HUES48 (cell line): ENCODE measurements at regions not wholly inside any gene's neighbourhood (a gene's known extent, or its start where the extent isn't known, plus 50 kb on each side); places are given as distances from the start of the nearest gene placed in this dataset.

ENCODE experiments used
- H3K27ac ChIP-seq: one replicate; pipeline ENCODE4 v1.7.0; 2013; ENCODE audit warnings: low read depth, low read length, inconsistent platforms
- H3K27me3 ChIP-seq: 2 replicates; pipeline ENCODE4 v1.6.1; 2013; ENCODE audit warnings: mild to moderate bottlenecking, low read length; ENCODE audit not compliant: control insufficient read depth, insufficient read depth
- H3K36me3 ChIP-seq: 2 replicates; pipeline ENCODE4 v1.6.1; 2013; ENCODE audit warnings: low read length; ENCODE audit not compliant: control insufficient read depth, insufficient read depth
- H3K4me1 ChIP-seq: 2 replicates; pipeline ENCODE4 v1.6.1; 2013; ENCODE audit warnings: mild to moderate bottlenecking, low read length; ENCODE audit not compliant: control insufficient read depth, insufficient read depth
- H3K4me3 ChIP-seq: 2 replicates; pipeline ENCODE4 v1.5.1; 2013; ENCODE audit warnings: mild to moderate bottlenecking, low read depth, low read length
- H3K9ac ChIP-seq: 2 replicates; pipeline ENCODE4 v1.6.1; 2013; ENCODE audit warnings: mild to moderate bottlenecking, low read depth, low read length, moderate library complexity
- H3K9me3 ChIP-seq: 2 replicates; pipeline ENCODE4 v1.6.1; 2013; ENCODE audit warnings: low read length; ENCODE audit not compliant: control insufficient read depth, insufficient read depth

- peaks cover 13% of the 10 kb centered on the region for H3K4me1 ChIP-seq
- H3K27ac ChIP-seq: no peak overlapping the region
These were observed 241.2 kb downstream of the PIK3R1 start for GRCh38 chr5:68456756-68457217.

GRCh38 chr5:68457285-68457684 is 241.7 kb downstream of the PIK3R1 start:
- H3K9me3 ChIP-seq: no peaks in the 10 kb centered on the region
- no peaks in the 10 kb centered on the region for H3K36me3 ChIP-seq
- H3K9ac ChIP-seq: no peak overlapping the region
- no peak overlapping the region for H3K27ac ChIP-seq
- peaks cover 13% of the 10 kb centered on the region for H3K4me1 ChIP-seq
- no peaks in the 10 kb centered on the region for H3K27me3 ChIP-seq
- no peak overlapping the region for H3K4me3 ChIP-seq

More at GRCh38 chr5:68456756-68457217, 241.2 kb downstream of the PIK3R1 start:
- no peaks in the 10 kb centered on the region for H3K9me3 ChIP-seq
- H3K27me3 ChIP-seq: no peaks in the 10 kb centered on the region
- H3K4me3 ChIP-seq: no peak overlapping the region
- H3K9ac ChIP-seq: no peak overlapping the region
- H3K36me3 ChIP-seq: no peaks in the 10 kb centered on the region

DNA sequence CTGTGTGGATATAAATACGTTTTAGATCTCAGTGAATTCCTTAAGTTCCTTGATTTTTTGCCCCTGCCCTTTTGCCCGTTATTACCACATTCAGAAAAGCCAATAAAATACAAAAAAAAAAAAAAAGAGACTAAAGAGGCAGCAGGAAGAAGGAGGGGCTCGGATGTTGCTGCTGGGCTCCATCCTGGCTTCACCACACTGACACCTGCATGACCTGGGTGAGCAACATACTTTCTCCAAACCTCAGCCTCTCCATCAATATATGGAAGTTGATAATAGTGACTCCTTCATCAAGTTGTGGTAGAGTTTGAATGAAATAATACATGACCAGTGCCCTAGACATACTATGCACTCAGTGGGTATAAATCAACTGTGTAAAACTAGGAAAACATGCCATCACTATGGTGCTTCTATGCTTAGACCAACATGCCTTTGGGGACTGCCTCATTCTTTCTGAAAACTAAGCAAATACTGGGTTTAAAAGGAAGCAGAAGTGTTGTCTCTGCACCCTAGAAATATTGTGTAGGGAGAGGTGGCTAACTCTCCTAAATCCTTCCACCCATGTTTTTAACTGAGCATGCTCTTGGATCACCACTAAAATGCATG is 243.0 kb downstream of the PIK3R1 start:
- no peaks in the 10 kb centered on the region for H3K36me3 ChIP-seq
- no peak overlapping the region for H3K27ac ChIP-seq
- no peaks in the 10 kb centered on the region for H3K27me3 ChIP-seq
- H3K4me1 ChIP-seq: peaks cover 13% of the 10 kb centered on the region
- no peak overlapping the region for H3K9ac ChIP-seq
- no peaks in the 10 kb centered on the region for H3K9me3 ChIP-seq
- H3K4me3 ChIP-seq: no peak overlapping the region

GRCh38 chr5:68459093-68459809 is 243.7 kb downstream of the PIK3R1 start:
- H3K27me3 ChIP-seq: no peaks in the 10 kb centered on the region
- no peak overlapping the region for H3K27ac ChIP-seq
- H3K9me3 ChIP-seq: no peaks in the 10 kb centered on the region
- no peaks in the 10 kb centered on the region for H3K36me3 ChIP-seq
- no peak overlapping the region for H3K9ac ChIP-seq
- no peak overlapping the region for H3K4me3 ChIP-seq
- peaks cover 13% of the 10 kb centered on the region for H3K4me1 ChIP-seq

DNA sequence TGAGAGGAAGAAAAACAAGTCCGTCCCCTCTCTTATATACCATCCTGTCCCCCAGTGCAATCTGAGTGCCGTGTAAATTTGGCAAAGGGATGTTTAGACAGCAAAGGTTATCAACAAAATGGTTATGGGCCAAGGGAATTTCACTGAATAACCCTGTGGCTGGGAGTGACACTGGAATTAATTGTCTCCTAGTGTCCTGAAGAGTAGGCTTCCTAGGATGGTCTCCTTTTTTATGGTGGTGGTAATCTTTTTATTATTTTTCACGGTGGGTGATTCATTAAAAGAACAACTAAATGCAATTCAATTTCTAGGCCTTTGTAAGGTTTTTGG is 244.2 kb downstream of the PIK3R1 start:
- no peak overlapping the region for H3K9ac ChIP-seq
- H3K4me3 ChIP-seq: no peak overlapping the region
- peaks cover 2% of the 10 kb centered on the region; the same call in 1 of the 2 replicates for H3K9me3 ChIP-seq
- no peaks in the 10 kb centered on the region for H3K36me3 ChIP-seq
- H3K27me3 ChIP-seq: no peaks in the 10 kb centered on the region
- H3K4me1 ChIP-seq: peaks cover 13% of the 10 kb centered on the region
- no peak overlapping the region for H3K27ac ChIP-seq

DNA sequence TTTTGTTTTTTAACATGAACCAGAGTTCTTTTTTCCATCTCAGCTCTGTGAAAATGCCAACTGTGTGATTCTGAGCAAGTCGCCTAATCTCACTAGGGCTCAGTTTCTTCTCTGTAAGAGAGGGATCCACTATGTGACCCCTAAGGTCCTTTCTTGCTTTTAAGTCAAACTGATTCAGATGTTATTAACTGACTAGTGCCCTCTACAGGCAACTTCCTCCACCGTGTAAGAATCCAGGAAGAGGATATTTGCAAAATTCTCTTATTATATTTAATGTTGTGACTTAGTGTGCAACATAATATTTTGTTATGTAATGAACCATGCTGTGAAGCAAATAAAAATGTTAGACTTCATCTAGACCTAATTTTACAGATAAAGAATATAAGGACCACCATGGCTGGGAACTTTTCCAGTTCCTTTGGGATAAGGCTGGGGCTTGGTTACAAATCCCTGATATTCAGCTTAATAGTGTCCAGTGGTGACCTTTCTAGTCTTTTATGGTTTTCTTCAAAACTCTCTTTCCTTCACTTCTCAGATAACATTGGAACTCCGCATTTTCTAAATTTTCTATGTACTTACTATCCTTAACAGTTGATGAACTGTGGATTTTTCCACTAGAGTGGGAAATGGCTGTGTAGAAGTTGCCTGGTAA is 244.7 kb downstream of the PIK3R1 start:
- Histone ChIP-seq H3K36me3 (no peaks in the 10 kb centered on the region), H3K4me1 (peaks cover 13% of the 10 kb centered on the region), H3K27me3 (no peaks in the 10 kb centered on the region), H3K9me3 (peaks cover 2% of the 10 kb centered on the region; the same call in 1 of the 2 replicates), H3K9ac (no peak overlapping the region), H3K4me3 (no peak overlapping the region), H3K27ac (no peak overlapping the region)

DNA sequence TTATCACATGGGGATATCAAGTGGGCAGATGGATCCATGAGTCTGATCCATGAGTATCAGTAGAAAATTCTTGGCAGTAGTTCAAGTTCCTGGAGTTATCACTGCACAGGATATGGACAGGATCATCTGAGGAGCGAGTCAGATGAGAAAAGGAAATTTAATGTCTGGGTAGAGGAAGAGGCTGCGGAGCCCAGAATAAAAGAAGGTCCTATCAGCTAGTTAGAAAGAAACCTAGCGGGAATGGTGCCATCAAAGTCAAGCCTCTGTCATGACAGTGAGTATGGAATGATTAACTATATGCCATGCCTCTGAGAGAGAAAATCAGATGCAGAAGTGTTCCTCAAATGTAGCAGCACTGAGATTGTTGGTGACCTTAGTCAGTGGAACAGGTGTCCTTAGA is 248.1 kb downstream of the PIK3R1 start:
- Histone ChIP-seq H3K9ac (no peak overlapping the region), H3K4me3 (no peak overlapping the region), H3K9me3 (peaks cover 2% of the 10 kb centered on the region; the same call in 1 of the 2 replicates), H3K27me3 (no peaks in the 10 kb centered on the region), H3K27ac (no peak overlapping the region), H3K36me3 (no peaks in the 10 kb centered on the region), H3K4me1 (peaks cover 4% of the 10 kb centered on the region; the same call in 1 of the 2 replicates)

DNA sequence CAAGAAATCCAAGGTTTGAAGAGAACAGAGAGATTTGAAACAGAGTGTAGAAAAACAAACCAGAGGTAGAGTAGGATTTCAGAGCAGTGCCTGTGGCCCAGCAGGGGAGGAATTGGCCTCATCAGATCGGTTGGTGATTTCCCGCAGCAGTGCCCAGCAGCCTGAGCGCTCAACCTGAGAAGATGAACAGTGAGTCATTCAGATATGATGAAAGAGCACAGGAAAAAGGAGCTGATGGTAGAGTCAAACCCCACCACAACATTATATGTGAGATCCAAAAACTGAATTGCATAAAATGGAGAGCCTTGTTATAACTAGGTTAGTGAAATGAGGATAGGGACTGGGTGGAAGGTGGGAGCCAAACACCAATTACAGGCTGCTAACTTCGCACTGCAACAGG is 248.9 kb downstream of the PIK3R1 start:
- no peak overlapping the region for H3K4me3 ChIP-seq
- H3K27ac ChIP-seq: no peak overlapping the region
- peaks cover 4% of the 10 kb centered on the region; the same call in 1 of the 2 replicates for H3K4me1 ChIP-seq
- H3K9me3 ChIP-seq: peaks cover 2% of the 10 kb centered on the region; the same call in 1 of the 2 replicates
- H3K9ac ChIP-seq: no peak overlapping the region
- H3K36me3 ChIP-seq: no peaks in the 10 kb centered on the region
- H3K27me3 ChIP-seq: no peaks in the 10 kb centered on the region

- H3K27me3 ChIP-seq: no peaks in the 10 kb centered on the region
- H3K36me3 ChIP-seq: no peaks in the 10 kb centered on the region
- no peak overlapping the region for H3K27ac ChIP-seq
- no peak overlapping the region for H3K9ac ChIP-seq
- H3K4me1 ChIP-seq: no peaks in the 10 kb centered on the region
- no peak overlapping the region for H3K4me3 ChIP-seq
- peaks cover 2% of the 10 kb centered on the region; the same call in 1 of the 2 replicates for H3K9me3 ChIP-seq
These were observed 249.6 kb downstream of the PIK3R1 start for GRCh38 chr5:68465133-68465532.

GRCh38 chr5:68465934-68466551 is 250.5 kb downstream of the PIK3R1 start:
- H3K4me1 ChIP-seq: no peaks in the 10 kb centered on the region
- H3K27ac ChIP-seq: no peak overlapping the region
- peaks cover 2% of the 10 kb centered on the region; the same call in 1 of the 2 replicates for H3K9me3 ChIP-seq
- H3K4me3 ChIP-seq: no peak overlapping the region
- H3K27me3 ChIP-seq: no peaks in the 10 kb centered on the region
- H3K36me3 ChIP-seq: no peaks in the 10 kb centered on the region
- H3K9ac ChIP-seq: no peak overlapping the region
